HTR-8/SVneo (cell line): ENCODE measurements at regions not wholly inside any gene's neighbourhood (a gene's known extent, or its start where the extent isn't known, plus 50 kb on each side); places are given as distances from the start of the nearest gene placed in this dataset.

ENCODE experiments used
- DNase-seq: peaks from one replicate; pipeline ENCODE4 v3.0.0; 2011; ENCODE audit warnings: low spot score, mixed read lengths; ENCODE audit not compliant: insufficient read length
- FAIRE-seq: peaks from 2 replicates; lab custom pipeline; 2011; peaks lifted over from hg19 to GRCh38; lab: Jason Lieb, UNC

DNA sequence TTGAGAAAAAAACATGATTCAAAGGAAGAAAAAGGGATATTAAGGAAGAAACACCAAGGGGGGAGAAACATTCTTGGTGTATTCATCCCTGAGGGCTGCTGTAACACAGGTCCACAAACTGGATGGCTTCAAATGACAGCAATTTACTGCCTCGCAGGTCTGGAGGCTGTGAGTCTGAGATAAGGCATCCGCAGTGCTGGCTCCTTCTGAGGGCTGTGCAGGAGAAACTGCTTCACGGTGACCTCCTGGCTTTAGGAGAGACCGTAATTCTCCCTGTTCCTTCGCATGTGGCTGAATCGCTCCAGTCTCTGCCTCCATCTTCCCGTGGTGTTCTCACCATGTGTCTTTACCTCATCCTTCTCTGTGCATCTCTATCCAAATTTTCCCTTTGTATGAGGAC is 490.7 kb downstream of the EIPR1 start:
- FAIRE-seq (no peak), DNase-seq (no peak)

DNA sequence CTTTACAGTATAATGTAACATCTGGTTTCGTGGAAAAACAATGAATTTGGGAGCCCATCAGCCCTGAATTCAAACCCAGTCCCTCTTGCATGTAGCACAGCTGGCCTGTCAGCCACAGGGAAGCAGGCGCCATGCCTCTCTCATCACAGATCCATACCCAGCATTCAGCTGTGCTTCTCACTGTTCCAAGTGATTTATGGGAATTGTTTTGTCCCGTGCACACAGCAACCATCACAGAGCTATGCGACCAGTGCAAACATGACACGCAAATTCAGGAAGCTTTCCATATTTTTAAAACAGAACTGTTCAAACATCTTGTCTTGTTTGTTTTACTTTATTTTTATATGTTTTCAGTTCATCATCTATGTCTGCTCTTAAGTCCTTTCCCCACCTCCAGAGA is 496.1 kb downstream of the EIPR1 start:
- DNase-seq (no peak), FAIRE-seq (no peak)

DNA sequence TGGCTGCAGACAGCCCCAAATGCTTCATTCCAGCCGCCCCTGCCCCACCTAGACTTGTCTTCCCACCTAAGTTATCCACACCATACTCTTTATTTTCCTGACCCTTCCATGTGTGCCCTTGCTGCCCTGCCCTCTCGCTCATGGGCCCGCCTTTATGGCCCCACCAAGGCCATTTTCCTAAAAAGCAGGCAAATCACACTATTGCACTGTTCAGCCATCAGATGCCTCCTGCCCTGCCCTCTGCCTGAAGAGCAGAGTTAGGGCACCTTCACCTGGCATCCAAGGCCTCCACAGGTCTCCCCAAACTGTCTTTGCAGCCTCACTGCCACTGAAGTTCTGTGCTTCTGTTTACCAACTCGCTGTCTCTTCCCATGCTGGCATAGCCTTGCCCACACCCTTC is 496.7 kb downstream of the EIPR1 start:
- FAIRE-seq (no peak), DNase-seq (no peak)

DNA sequence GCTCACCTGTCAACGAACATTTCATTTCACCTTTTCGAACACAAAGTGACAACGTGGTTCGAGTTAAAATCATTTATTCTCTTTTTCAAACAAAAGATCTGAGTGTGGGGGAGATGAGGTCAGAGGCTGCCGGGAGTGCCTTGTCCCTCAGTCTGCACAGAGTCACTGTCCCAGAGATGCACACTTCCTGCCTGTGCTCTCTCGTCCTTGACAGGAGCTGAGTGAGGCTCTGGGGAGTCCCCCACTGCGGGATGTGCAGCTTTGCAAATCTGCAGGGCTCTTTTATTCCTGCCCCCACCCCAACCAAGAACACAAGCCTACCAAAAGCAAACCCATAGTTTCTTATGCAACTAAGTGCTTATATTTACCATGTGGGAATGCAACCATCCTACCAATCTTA is 497.8 kb downstream of the EIPR1 start:
- DNase-seq (no peak), FAIRE-seq (no peak)

DNA sequence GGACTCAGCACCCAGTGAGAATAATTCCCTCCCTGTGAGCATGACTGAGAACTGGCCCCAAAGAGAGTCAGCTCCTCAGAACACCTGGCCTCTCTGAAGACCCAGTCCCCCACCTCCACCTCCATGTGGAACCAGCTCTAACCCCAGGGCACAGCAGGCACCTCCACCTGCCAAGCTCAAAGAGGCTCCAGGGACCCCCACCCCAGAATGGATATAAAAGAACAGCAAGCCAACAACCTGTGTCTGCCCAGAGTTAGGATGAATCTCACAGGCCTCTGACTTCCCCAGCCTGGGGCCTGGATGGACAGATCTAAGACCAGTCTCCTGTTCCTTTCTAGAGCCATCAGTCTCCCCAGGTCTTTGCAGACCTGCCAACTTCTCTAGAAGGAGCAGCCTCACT is 498.5 kb downstream of the EIPR1 start:
- no peak for FAIRE-seq
- no peak for DNase-seq

DNA sequence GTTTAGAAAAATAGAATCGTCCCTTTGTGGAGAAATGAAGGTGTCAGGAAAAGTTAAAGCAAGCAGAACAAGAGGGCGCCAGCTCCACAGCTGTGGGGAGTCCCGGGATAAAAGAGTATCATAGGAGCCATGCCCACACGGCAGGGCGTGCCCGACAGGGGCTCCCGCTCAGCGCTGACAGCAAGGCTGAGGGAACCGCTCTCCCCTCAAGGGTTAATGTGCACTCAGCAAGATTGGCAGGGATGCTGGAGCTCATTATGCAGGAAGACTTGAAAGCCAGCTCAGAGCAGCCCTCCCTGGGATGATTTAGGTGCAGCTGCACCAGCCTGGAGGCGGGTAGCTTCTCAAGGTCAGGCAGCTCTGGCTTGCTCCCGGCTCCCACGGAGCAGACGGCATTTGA is 500.2 kb downstream of the EIPR1 start:
- no peak for DNase-seq
- FAIRE-seq: no peak

DNA sequence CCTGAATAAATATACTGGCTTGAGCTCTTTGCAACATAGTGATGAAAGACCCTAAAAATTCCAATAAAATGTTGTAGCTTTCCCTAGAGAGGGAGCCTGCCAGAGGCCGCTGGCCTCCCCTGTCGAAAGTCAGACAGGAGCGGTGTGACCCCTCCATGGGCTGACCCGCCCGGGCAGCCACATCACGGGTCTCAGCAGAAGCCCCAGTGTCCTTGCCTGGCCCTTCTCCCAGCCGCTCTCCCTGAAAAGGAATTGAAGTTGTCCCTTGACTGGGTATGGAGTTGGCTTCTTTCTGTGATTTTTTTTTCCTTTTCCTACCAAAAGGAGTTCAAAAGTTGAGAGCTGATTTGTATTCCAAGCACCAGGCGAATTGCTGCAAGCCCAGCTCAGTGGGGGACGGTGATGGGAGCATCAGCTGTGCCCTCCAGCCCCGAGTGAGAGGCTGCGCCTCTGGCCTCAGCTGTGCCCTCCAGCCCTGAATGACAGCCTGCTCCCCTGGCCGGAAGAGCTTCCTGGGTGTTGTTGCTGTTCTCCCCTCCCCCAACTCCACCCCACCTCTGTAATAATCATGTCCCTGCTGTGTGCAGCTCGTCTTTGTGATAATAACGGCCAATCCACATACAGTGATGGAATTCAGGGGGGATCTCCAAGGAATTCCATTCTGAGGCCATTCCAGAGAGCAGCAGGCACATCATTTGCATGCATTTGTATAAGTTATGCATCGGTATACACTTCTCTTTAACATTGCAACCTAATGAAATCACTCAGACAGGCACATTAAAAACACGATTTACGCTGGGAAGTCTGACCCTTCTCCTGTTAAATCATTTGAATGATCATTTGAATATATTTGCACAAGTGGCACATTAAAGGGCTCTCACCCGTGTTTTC is 501.0 kb downstream of the EIPR1 start:
- FAIRE-seq (no peak), DNase-seq (no peak)

DNA sequence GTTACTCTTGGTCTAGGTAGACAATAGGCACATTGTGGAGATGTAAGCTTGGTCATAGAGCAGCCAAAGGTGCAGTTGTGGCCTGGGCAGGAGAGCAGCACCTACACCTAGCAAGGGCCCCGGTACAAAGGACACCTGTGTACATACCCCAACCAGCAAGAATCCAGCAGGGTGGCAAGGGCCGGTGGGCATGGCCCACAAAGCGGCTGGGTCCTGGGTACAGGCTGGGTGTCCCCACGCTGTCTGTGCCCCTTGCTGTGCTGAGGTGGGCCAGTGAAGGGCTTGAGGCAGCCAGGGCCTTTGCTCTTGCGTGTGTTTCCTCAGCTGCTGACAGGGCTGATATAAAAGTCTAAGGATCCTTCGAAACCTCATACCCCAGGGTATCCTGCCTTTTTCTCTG is 501.8 kb downstream of the EIPR1 start:
- FAIRE-seq: no peak
- no peak for DNase-seq

DNA sequence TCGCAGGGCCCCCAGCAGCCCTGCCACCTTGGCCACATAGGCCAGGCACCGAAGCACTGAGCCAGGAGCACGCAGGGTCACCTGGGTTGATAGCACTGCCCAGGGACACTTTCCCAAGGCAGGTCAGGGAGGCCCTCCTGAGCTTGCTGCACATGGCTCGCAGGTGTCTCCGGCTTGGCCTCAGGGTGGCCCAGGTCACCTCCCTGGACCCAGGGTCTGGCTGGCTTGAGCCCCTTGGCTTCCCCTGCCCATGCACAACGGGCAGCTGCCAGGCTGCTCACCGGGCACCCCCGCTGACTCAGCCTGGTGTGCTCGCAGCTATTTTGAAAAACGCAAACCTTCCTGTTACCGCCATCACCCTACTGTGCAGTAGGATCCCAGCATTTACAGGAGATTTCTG is 502.3 kb downstream of the EIPR1 start:
- DNase-seq (no peak), FAIRE-seq (no peak)

DNA sequence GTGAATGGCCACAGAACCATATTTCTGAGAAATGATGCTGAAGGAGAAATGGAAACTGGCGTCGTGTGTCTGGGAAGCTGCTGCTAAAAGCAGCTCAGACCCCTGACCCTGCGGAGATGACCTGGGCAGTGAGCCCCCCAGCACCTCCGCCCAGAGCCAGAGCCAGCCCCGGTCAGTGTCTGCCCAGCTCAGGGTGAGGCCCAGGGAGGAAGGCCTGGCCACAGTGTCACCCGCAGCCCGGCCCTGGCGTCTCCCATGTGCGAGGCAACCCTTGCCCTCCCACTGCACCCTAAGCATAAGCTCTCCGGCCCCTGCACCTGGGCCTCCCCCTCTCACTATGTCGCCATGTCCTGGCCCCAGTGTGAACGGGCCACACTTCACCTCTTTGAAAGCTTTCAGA is 502.8 kb downstream of the EIPR1 start:
- FAIRE-seq: no peak
- DNase-seq: no peak

DNA sequence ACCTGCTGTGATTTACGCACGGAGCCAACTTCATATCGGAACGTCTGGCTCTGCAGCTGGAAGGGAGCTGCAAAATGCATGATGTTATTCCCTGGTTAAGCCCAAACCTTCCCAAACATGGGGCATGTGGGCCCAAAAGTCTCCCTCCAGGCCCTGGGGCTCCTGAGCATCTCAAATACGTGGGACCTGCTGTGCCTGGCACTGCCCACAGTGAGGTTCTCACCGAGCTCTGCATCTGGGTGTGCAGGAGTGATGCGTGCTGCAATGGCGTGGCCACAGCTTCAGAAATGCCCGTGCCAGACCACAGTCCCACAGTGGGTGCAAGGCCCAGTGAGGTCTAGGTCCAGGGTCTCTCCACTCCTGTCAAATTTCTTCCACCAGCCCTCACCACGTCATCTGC is 503.3 kb downstream of the EIPR1 start:
- no peak for DNase-seq
- no peak for FAIRE-seq

DNA sequence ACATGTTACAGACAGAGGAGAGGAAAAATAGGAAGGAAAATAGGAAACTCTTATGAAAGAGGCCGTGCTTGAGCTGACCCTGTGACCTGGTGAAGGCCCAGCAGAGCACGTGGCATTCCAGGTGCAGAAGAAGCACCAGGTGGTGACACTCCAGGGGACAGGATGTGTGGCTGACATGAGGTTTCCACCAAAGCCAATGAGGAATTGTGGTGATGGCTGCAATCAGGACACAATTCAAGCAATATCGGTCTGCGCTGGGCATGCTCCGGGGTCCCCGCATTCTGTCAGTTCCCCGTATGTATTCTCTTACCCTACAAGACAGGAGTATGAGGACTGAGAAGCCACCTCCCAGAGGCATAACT is 504.2 kb downstream of the EIPR1 start:
- FAIRE-seq: no peak
- no peak for DNase-seq

DNA sequence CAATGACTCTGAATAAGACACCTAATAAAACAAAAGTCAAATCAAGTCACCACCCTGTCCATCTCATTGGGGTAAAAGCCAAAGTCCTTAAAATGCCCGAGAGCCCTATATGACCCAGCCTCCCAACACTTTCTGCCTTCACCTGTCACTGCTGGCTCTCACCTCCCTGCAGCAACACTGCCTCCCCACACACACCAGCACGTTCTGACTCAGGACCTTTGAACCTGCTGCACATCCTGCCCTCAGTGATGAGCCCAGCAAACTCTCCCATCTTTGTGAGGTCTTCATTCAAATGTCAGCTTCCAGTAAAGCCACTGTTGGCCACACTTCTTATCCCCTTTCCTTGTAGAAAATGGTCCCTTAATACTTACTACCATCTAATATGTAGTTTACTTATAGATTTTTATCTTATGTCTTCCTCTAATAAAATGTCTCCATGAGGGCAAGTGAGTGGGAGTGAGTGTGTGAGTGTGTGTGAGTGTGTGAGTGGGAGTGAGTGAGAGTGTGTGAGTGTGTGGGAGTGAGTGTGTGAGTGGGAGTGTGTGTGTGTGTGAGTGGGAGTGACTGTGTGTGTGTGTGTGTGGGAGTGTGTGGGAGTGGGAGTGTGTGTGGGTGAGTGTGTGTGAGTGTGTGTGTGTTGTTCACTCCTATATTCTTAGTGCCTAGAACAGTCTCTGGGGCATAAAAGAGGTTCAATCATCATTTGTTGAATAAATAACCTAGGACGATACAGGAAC is 504.7 kb downstream of the EIPR1 start:
- peak; percentile 55 for FAIRE-seq
- DNase-seq: no peak

DNA sequence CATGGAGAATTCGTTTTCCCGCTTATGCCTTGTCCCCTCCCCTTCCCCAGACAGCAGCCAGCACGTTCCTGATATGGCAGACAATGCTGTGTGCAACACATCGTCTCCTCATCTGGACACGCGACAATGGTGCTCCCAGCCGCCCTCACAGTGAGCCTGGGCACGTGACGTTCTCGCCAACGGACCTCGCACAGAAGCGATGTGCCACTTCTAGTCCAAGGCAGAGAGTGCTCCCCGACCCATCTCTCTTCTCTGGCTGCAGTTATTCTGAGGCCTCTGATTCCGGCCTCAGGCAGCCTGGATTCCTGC is 505.4 kb downstream of the EIPR1 start:
- no peak for FAIRE-seq
- DNase-seq: no peak

DNA sequence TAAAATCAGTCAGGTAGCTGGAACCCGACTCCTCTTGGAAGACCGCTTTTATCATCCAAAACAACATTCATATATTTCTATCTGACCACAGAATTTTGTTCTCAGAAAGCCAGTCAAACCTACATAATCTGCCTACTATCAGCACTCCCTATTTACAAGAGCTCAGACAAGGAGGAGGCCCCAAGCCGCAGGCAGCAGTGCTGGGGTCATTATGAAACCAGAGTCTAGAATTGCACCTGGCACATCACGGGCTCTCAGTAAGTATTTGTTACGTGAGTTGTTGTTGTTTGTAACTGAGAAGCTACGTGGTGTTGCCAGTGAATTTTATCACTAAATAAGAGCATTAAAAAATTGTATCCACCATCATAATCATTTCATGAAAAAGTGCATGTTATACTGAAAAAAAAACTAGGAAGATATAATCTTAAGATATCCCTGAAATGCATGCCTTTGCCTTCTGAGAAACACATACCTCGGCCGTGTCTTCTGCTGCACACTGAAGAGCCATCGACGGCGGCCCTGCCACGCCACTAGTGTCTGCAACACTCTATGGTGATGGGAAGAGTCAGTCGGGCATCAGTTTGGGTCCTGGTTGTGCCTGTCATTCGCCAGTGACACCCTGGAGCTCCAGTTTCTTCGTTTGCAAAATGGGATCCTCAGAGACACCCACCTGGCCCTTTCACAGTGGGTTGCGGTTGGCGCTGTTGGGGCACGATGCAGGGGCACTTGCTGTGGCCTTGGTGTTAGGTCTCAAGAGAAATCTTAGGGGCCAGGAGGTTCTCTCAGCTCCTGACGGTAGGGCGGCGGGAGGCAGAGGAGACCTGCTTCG is 505.9 kb downstream of the EIPR1 start:
- FAIRE-seq (no peak), DNase-seq (no peak)

DNA sequence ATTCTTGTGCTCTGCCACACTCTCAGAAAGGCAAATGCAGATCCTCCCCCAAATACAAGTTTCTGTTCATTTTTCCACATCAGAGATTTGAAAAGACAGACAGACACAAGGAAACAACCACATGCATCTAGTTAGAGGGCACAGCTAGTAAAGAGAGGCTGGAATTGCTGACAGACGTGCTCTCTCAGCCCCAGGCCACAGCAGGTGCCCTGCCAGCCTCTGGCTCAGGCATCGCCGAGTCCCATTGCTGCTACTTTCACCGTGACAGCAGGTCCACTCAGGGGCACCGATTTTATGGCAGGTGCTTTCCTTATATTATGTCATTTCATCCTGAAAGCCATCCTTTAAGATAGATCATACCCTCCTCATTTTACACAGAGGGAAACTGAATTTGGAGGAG is 507.5 kb downstream of the EIPR1 start:
- DNase-seq (no peak), FAIRE-seq (no peak)

DNA sequence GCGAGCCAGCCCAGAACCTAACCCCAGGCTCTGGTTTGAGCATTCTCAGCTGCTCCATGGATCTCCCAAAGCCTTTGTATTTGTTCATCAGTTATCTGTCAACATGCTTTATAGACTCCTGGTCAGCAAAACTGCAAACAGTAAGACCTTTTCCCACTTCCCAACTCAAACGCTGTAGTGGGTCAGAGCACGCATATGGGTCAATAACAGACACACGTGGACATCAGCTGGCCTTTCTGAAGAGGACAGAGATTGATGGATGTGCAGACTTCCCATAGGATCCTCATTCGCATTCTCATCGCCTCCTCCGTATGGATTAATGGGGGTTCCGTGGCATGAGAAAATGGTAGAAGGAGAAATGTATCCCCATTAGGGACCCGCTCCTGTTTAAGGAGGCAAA is 508.1 kb downstream of the EIPR1 start:
- DNase-seq (no peak), FAIRE-seq (no peak)

DNA sequence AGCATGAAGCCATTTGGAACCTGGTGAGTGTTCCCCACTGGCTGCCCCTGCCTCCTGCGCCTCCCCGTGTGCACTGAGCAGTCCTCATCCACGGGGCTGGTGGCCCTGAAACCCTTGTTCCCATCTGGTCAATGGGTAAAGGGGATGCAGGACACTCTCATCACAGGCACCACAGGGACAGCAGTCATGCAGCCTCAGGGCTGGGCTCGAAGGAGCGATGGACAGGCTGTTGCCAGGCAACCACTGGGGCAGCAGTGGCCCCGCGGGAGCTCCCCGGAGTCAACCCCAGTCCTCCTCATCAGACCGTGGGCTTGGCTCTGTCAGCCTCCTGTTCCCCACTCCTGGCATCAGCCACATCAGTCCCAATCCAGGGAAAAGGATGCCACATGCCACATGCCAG is 509.5 kb downstream of the EIPR1 start:
- DNase-seq: no peak
- FAIRE-seq: no peak

DNA sequence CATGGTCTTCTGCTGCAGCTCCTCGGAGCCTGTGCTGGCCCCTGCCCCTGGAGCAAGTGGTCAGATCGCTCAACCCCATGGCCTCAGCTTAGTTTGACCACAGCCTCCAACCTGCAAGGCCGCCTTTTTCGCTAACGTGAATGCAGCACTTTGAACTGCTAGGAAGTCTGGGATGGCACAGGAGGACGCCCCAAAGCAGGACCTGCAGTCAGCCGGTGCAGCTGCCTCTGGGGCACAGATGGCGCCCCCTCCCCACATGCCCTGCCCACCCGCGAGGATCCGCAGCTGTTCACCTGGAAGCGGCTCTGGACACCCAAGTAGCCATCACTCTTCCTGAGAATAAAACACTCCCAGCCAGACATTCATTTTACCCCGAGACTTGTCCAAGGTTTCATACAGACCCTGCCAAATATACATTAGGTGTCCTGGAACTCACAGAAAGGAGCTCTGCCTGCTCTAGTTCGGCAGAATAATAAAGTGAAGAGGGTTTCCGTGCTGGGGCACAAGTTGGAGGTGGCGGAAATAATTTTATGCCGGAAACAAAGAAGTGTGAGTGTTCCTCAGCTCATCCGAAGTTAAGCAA is 510.1 kb downstream of the EIPR1 start:
- FAIRE-seq: no peak
- no peak for DNase-seq

DNA sequence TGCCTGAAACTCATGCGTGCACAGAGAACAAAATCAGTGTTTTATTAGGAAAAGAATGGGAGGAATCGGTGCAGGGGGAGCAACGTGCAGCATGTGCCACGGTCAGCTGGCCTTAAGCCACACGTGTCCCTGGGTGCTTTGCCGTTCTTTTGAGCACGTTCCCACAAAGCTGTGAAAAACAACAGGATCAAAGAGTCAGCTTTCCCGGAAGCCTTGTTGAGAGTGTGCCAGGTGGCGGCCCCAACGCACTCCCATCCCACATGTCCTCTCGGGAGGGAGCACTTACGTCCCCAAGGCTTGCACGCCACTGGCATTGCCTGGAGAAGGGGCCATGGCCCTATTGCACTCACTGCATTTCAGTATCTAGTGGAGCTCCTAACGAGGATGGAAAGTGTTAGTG is 511.2 kb downstream of the EIPR1 start:
- DNase-seq: no peak
- FAIRE-seq: no peak

DNA sequence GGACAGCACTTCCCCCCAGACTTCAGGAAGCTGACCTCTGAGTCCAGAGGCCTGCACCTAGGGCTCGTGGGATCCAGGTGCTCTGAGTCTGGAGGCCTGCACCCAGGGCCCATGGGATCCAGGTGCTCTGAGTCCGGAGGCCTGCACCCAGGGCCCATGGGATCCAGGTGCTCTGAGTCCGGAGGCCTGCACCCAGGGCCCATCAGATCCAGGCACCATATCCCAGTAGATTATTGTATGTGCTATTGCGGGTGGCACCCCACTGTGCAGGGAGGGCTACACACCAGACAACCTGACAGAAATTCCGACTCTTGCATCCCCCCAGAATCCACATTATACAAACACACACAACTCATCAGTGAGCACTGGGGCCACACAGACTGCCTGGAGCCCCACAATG is 515.2 kb downstream of the EIPR1 start:
- no peak for FAIRE-seq
- DNase-seq: no peak
